ENCODE measurements at regions not wholly inside any gene's neighbourhood (a gene's known extent, or its start where the extent isn't known, plus 50 kb on each side); places are given as distances from the start of the nearest gene placed in this dataset.
"Not testable (repeated sequence)": the region's sequence is repeated elsewhere in the genome, so short reads cannot be mapped to it uniquely, and the experiment has no call there.

- peak; percentile 66 for DNase-seq (ENCODE audit: low read depth, low spot score)
Observed at GRCh38 chr5:40223884-40224402, 455.8 kb upstream of the PTGER4 start.

GRCh38 chr5:40221796-40222195 lies 457.9 kb upstream of the PTGER4 start:
- peak; percentile 64 for DNase-seq (ENCODE audit: low read depth, low spot score)

GRCh38 chr5:40221255-40221654 lies 458.5 kb upstream of the PTGER4 start:
- DNase-seq (ENCODE audit: low read depth, low spot score) = no peak

DNA sequence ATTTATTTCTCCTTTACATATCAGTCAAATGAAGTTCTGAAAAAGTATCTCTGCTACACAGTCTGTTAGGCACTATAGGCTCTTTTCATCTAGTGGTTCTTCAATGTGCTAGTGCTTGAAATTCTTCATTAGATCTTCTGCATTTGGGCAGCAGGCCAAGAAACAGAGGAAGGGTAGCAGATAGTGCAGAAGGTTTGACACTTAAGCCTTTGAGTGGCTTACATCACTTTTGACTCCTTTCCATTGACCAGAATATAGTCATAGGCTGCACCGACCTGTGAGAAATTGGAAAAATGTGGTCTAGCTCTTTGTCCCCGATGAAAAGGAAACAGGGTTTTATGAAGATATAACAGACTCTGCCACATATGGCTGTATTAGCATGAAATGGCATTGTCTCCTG lies 459.5 kb upstream of the PTGER4 start:
- peak; percentile 16 for DNase-seq (ENCODE audit: low read depth, low spot score)

- DNase-seq (ENCODE audit: low read depth, low spot score) = no peak
Observed at GRCh38 chr5:40217553-40217952, 462.2 kb upstream of the PTGER4 start.

DNA sequence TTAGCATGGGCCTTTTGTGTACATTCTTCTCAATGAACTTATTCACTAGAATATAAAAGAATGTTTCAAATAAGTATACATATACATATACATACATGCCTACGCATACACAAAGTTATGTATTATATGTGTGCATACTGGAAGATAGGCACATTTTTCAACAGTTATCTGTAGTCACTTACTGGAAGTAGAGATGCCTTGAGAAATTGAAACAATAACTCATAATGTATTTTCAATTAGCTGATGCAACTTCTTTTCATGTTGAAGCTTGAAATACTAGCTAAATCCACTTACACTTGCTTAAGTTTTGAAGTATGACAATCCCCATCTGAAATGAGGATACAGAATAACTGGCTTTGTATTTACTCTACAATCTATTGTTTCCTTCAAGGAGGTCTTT lies 469.0 kb upstream of the PTGER4 start:
- no peak for DNase-seq (ENCODE audit: low read depth, low spot score)

GRCh38 chr5:40206030-40206429 lies 473.7 kb upstream of the PTGER4 start:
- no peak for DNase-seq (ENCODE audit: low read depth, low spot score)

DNA sequence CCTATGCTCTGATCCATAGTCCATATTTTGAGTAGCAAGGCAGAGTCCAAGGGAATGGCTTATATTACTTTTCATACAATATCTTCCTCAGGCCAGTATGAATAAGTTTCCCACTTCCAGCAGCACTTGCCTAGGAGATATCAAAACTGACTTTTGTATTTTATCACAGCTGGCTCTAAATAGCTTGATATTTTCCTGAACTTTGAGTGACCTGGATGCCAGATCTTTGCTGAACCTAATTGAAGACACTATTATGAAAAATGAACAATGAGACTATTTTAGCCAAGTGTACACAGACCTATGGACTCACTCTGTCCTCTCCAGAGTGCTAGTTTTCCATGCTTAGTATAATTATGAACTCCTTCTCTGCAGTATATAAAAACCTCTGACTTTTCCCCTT lies 475.6 kb upstream of the PTGER4 start:
- no peak for DNase-seq (ENCODE audit: low read depth, low spot score)

DNA sequence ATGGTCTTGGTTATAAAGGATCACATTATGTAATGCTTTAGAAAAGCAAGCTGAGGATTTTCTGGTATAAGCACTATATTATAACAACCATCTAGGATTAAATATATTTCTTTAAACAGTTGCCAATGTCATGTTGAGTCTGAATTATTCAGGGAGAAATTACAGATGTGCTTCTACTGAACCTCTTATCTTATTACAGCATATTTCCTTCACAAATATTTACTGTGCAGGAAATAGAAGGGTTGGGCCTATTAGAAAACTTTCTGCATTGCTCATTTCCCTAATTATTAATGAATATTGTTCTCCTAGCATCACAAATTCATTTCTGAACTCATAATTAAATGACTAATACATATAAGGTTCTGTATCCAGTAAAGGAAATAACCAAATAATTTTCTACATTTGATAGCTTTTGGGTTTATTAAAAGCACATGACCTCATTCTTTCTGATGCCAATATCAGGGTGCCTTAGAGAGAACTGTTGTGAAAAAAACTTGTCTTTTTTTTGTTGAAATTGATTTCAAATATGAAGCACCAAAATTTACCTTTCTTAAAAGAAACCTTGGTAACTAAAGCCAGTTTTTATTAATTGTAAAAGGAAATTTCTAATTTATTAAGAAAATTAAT lies 476.8 kb upstream of the PTGER4 start:
- no peak for DNase-seq (ENCODE audit: low read depth, low spot score)

DNA sequence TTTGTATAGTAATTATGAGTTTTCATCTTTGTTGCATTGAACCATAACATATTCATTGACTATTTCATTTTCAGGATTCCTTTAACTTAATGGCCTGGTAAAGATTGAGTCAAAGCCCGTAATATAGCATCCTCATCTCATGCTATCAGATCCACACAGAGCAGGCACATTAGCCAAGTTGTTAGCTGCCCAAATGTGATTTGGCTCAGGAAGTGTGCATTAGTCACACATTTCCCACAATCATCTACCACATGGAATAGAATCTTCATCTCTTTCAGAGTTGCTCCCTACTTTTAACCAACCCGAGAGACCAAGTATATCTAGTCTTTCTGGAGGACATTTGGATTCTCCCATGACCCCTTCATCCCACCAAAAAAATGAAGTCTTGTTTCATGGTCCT lies 481.0 kb upstream of the PTGER4 start:
- no peak for DNase-seq (ENCODE audit: low read depth, low spot score)

- not testable (repeated sequence) for DNase-seq (ENCODE audit: low read depth, low spot score)
Observed at GRCh38 chr5:40195574-40195973, 484.1 kb upstream of the PTGER4 start.

- DNase-seq (ENCODE audit: low read depth, low spot score) = no peak
Observed at GRCh38 chr5:40191150-40191549, 488.6 kb upstream of the PTGER4 start.

DNA sequence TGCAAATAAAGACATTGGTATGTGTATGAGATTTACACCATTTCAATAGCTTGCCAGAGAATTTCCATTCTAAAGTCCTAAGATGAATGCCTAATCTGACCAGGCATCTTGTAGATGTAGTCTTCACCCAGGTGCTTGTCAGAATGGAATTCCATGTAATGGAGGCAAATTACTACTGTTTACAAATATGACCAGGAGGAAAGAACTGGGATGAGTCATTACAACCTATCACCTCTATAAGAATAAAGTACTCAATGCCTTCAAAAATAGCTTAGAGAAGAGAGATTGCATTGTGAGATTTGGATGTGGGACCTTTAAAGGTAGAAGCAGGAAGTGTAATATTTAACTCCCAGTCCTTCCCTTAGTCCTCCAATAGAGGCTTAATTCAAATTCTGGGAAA lies 507.0 kb upstream of the PTGER4 start:
- no peak for DNase-seq (ENCODE audit: low read depth, low spot score)

DNA sequence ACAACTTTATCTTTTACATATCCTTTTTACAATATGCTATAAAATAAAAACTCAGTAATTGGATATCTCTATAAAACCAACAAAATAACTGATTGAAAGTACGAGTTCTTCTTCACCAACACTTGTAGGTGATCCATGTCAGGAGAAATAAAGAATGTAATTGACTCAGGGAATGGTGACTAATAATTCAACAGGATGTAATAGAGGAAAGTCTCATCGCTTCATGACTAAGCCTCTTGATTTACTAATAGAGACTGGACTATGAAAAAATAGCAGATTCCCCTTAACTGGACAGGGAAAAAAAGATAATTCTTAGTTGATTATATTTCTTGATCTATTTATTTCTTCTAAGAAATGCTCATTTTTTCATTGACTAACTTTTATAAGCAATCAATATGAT lies 507.7 kb upstream of the PTGER4 start:
- DNase-seq (ENCODE audit: low read depth, low spot score) = no peak

GRCh38 chr5:40167283-40167682 lies 512.4 kb upstream of the PTGER4 start:
- DNase-seq (ENCODE audit: low read depth, low spot score) = no peak

DNA sequence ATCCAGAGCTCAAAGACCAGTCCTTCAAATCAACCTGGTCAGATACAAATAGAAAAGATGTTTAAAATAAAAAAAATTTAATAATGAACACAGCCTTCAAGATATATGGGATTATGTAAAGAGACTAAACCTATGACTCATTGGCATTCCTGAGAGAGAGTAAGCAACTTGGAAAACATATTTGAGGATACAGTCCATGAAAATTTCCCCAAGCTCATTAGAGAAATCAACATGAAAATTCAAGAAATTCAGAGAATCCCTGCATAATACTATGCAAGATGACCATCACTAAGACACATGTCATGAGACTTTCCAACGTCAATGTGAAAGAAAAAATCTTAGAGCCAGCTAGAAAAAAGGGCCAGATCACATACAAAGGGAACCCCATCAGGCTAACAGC lies 512.9 kb upstream of the PTGER4 start:
- DNase-seq (ENCODE audit: low read depth, low spot score) = no peak

GRCh38 chr5:40165789-40166728 lies 513.7 kb upstream of the PTGER4 start:
- DNase-seq (ENCODE audit: low read depth, low spot score) = no peak

GRCh38 chr5:40165106-40165788 lies 514.5 kb upstream of the PTGER4 start:
- DNase-seq (ENCODE audit: low read depth, low spot score) = no peak

GRCh38 chr5:40160435-40160834 lies 519.3 kb upstream of the PTGER4 start:
- no peak for DNase-seq (ENCODE audit: low read depth, low spot score)

- DNase-seq (ENCODE audit: low read depth, low spot score) = no peak
Observed at GRCh38 chr5:40154194-40154593, 525.5 kb upstream of the PTGER4 start.

GRCh38 chr5:40150896-40151295 lies 528.8 kb upstream of the PTGER4 start:
- DNase-seq (ENCODE audit: low read depth, low spot score) = no peak

- no peak for DNase-seq (ENCODE audit: low read depth, low spot score)
Observed at GRCh38 chr5:40141896-40142295, 537.8 kb upstream of the PTGER4 start.
